HG03095 (cell line): ENCODE measurements at regions not wholly inside any gene's neighbourhood (a gene's known extent, or its start where the extent isn't known, plus 50 kb on each side); places are given as distances from the start of the nearest gene placed in this dataset.

Experiments
- ATAC-seq: cut with Tn5 transposase; IDR thresholded peaks from one replicate; pipeline ENCODE4 v1.9.1; 2021; ENCODE audit warnings: moderate library complexity; ENCODE audit not compliant: unreplicated experiment

DNA sequence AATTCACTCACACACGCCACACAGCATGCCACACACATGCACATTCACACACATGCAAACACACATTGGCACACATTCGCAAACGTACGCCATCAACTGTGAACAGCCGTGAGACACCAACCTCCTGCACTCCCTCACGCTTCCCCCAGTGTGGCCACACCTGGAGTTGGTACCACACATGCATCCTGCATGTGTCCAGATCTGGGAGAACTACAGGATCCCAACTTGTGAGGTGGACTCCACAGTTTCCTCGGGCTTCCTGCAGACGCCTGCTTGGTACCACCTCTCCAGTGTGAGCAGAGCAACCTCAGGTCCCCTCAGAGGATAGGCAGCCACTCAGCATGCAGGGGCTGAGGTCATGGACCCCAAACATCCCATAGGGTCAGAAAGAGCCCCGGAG, 239.0 kb downstream of the EIPR1 start:
- no peak for ATAC-seq

DNA sequence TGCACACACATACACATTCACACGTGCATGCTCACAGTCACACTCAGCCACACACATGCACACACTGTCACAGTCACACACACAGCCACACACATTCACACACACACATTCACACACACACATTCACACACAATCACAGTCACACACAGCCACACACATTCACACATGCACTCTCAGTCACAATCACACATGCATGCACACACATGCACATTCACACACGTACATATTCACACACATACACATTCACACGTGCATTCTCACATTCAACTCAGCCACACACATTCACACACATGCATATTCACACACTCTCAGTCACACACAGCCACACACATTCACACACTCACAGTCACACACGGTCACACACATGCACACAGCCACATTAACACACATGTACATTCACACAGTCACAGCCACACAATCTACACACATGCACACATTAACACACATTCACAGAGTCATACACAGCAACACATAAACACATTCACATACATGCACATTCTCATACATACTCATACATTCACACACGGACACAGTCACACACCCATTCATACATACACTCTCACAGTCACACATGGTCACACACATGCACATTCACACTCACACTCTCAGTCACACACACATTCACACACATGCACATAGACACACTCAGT, 239.8 kb downstream of the EIPR1 start:
- no peak for ATAC-seq

DNA sequence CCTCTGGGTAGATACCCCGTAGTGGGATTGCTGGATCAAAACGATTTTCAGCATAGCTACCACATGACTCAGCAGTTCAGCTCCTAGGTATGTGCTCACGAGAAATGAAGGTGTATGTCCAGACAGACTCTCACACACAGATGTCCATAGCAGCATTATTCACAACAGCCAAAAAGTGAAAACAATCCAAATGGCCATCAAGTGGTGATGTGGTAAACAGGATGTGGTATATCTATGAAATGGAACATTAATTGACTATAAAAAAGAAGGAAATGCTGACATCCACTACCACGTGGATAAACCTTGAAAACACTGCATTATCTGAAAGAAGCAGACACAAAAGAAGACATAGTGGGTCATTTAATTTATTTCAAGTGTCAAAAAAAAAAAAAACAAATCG, 241.9 kb downstream of the EIPR1 start:
- no peak for ATAC-seq

DNA sequence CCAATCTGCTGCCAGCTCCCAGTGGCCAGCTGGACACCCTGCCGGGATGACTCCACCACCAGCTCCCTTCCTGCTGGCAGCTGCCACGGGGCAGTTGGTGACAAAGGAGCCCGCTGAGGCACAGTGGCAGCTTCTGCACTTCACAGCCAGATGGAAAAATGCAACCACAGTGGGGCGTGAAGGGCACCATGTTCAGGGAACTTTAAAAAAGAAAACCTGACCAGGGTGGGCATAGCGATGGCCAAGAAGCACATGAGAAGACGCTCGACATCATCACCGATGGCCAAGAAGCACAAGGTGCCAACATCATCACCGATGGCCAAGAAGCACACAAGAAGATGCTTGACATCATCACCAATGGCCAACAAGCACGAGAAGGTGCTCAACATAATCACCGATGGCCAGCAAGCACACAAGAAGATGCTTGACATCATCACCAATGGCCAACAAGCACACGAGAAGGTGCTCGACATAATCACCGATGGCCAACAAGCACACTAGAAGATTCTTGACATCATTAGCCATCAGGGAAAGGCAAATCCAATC, 243.5 kb downstream of the EIPR1 start:
- no peak for ATAC-seq

DNA sequence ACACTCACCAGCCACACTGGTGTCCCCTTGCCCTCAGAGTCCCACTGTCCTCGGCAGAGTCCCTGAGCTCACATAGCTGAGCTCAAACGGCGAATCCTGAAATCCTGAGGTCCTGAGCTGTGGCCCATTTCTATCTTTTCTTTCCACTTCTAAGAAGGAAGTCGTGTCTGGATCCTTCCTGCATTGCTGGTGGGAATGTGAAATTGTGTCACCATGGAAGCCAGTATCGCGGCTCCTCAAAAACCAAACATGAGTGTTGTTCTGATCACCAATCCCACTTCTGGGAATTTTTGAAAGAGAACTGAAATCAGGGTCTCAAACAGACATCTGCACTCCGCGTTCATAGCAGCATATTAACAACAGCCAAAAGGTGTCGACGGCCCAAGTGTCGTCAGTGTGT, 244.7 kb downstream of the EIPR1 start:
- no peak for ATAC-seq

- ATAC-seq: no peak
These were observed 245.2 kb downstream of the EIPR1 start for GRCh38 chr2:3132466-3132865.

- no peak for ATAC-seq
These were observed 245.8 kb downstream of the EIPR1 start for GRCh38 chr2:3131636-3132326.

- no peak for ATAC-seq
These were observed 246.6 kb downstream of the EIPR1 start for GRCh38 chr2:3130889-3131635.

DNA sequence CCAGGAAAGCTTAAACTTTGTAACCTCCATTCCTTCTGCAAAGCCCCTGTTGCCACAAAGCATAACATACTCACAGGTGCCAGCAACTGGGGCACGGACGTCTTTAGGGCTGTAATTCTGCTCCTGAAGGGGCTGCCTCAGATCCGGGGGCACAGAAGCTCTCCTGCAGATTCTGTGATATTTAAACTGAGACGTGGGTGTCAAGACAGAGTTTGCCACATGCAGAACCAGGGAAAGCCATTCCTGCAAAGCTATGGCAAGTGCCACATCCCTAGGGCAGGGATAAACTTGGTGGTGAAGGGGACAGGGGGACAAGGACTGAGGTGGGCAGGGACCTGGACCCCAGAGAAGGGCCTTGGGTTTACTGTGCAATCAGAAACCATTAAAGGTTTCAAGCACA, 247.2 kb downstream of the EIPR1 start:
- no peak for ATAC-seq

- ATAC-seq: no peak
These were observed 247.8 kb downstream of the EIPR1 start for GRCh38 chr2:3129867-3130266.

DNA sequence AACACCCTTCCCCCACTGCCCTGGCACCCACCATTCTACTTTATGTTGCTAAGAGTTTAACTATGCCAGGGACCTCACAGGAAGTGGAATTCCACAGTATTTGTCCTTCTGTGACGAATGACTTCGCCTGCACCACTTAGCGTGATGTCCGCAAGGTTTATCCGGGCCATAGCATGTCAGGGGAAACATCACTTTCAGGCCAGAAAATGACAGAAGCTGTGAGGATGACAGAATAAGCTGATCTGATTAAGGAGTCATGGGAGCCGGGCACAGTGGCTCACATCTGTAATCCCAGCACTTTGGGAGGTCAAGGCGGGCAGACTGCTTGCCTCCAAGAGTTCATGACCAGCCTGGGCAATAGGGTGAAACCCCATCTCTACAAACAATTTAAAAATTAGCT, 248.8 kb downstream of the EIPR1 start:
- ATAC-seq: no peak

- no peak for ATAC-seq
These were observed 249.9 kb downstream of the EIPR1 start for GRCh38 chr2:3127710-3128109.

DNA sequence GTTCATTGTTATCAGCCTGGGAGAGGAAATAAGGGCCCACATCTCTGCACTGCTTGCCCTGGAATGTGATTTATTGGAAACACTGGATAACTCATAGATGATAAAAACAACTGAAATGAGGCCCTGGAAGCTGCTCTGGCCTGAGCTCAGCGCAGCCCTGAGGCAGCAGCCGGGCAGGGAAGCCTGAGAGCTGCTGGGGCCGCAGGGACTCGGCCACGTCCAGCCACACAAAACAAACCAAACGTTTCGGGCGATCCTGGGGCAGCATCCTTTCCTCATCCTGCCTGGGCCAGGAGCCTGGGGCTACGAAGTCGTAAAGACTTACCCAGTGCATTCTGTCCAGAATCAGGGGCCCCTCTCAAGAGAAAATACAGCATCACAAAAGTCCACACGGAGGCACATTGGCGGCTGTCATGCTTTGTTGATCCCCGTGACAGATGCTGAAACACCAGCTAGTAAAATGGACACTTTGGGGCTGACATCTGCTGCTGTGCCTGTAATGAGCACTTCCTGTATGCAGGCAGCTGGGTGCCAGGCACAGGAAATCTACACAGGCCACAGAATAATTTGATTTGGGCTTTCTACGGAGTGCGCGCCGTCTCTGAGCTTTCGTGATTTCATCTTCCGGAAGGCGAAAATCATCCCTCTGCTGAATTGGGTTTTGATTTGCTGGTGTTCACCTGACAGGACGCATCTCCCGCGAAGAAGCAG, 250.6 kb downstream of the EIPR1 start:
- ATAC-seq: peak; percentile 50

- no peak for ATAC-seq
These were observed 251.3 kb downstream of the EIPR1 start for GRCh38 chr2:3126171-3126910.

DNA sequence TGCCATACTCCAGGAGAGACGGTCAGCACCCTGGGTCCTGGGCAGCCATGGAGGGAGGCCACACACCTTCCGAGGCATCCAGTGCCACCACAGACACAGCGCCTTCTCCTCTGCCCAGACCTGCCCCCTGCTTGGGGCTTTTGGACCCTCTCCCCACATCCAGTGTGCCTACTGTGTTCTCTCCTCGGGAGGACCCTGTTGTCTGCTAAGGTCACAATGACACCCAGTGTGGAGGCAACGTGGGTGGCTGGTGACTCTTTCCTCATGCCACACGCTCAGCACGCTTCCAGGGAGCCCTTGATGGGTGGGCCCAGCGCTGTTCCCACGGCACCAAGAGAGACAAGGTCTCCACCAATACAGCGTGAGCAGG, 251.9 kb downstream of the EIPR1 start:
- ATAC-seq: no peak

DNA sequence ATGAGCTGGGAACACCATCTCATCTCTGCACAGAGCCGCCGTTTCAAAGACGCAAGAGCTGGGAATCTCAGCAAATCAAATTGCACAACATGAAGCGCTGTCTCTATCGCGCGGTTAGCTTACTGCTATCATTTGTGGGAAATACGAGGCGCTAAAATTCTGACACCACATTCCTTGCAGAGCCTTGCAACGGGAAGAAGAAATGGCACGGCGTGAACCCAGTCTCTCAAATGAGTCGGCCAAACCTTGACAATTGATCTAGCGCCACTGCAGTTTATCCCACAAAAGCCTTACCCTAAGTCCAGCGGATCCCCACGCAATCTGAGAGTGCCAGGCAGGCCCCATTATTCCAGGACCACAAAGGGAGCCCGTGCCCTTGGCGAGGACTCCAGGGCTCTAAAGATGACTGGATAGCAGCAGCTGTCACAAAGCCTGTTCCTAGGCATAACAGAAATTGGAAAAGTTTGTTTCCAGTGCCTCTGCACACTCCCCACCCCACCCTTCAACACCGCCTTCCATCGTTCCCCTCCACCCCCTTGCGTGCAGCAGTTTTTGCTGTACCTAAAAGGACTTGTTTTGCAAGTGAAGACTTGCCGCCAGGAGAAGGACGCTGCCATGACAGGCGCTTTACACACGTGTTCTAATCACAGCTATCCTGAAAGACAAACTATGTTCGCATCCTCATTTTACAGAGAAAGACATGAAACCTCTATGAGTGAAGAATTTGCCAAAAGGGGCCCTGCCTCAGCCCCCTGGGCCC, 252.4 kb downstream of the EIPR1 start:
- no peak for ATAC-seq

DNA sequence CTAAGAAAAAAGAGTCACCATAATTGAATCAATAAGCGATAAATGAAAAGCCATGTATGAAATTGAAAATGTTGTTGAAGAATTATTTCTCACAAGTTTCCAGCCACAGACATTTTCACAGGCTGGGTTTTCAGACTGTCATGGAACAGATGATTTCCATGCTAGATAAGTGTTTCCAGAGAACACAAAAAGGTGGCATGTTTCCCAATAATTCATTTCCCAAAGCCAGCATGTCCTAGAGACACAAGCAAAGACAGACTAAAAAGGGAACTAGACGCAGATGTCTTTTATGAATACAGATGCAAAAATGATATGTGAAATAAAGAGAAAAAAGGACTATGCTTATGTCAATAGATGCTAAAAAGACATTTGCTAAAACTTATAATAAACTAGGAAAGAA, 255.1 kb downstream of the EIPR1 start:
- no peak for ATAC-seq

DNA sequence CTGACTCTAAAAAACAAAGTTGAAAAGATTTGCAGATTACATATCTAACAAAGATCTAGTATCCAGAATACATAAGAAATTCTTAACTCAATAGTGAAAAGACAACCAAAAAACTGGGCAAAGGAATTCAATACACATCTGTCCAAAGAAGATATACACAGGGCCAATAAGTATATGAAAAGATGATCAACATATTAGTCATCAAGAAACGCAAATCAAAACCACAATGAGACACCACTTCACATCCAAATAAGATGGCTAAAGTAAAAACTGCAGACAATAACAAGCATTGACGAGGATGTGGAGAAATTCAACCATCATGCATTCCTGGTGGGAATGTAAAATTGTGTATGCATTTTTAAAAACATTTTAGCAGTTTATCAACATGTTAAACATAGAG, 256.0 kb downstream of the EIPR1 start:
- ATAC-seq: no peak

DNA sequence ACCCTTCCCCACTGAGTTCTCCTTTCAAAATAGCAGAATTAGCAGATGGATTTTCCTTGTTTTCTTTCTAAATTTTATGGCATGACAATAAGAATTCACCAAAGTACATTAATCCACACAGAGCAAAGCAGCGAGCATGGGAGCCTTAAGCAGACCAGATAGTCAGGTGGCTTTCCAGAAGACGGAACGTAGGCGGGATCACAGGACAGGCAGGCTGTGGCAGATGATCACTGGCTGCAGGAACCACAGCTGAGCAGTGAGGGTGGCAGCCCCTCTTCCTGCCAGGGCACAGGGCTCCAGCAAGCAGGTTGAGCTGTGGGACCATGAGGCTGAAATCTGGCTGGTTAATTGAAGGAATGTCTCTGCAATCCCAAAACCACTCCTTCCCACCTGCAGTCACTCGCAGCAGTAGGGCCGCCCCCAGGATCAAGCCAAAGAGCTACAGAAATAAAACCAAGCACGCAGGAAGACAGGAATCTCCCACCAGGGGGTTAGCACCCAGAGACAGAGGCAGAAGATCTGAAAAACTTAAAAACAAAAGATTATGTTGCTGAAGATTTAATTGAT, 259.9 kb downstream of the EIPR1 start:
- ATAC-seq: no peak

- no peak for ATAC-seq
These were observed 261.2 kb downstream of the EIPR1 start for GRCh38 chr2:3116371-3116770.
